ENCODE measurements at regions not wholly inside any gene's neighbourhood (a gene's known extent, or its start where the extent isn't known, plus 50 kb on each side); places are given as distances from the start of the nearest gene placed in this dataset.

DNA sequence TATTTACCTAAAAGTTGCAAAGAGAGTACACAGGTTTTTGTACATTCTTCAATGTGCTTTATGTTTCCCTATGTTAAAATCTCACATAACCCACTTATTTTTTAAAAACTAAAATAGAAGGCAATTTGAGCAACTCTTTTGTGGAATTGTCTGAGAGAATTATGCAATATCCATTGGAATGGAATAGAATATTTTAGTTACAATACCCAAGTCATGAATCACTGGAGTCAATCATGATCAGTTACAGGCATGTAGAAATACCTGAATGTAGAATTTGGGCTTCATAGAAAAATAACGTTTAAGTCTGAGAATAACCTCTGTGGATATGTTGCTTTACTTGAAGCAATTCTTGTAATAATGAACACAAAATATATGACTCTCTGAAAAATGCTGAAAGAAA is 143.3 kb downstream of the FGF10 start:
- no peak for DNase-seq (ENCODE audit: extremely low read depth in 1 of 4, low spot score in 3 of 4)
- CTCF ChIA-PET (ENCODE audit: low intra/inter-chr PET ratio) = no interaction called here
- no peak overlapping the region for H3K9ac ChIP-seq (ENCODE audit: insufficient read depth in 1 of 2, low read depth in 2 of 2, low read length in 2 of 2)
- no peak for TF ChIP-seq KLF10 (CRISPR knock-in tag; IDR thresholded peaks at IDR 0.05)
- no peak for TF ChIP-seq SREBF1 (IDR thresholded peaks at IDR 0.05; ENCODE audit: borderline replicate concordance, low read depth, low read length)
- TF ChIP-seq PHTF2 (CRISPR knock-in tag; IDR thresholded peaks at IDR 0.05) = no peak
- TF ChIP-seq HDAC8 (tag; IDR thresholded peaks at IDR 0.05) = no peak
- TF ChIP-seq SIN3A (IDR thresholded peaks at IDR 0.05; ENCODE audit: borderline replicate concordance in 2 of 2, control insufficient read depth in 1 of 2, low read depth in 2 of 2, low read length in 2 of 2) = no peak
- no peak for TF ChIP-seq EHMT2 (IDR thresholded peaks at IDR 0.05)
- no peak for TF ChIP-seq ZFP1 (CRISPR knock-in tag; IDR thresholded peaks at IDR 0.05)
- TF ChIP-seq TBP (optimal IDR thresholded peaks at IDR 0.05; ENCODE audit: low read depth, low read length) = no peak
- no peaks in the 10 kb centered on the region for H3K9me1 ChIP-seq (ENCODE audit: control insufficient read depth, insufficient read depth, low read length)
- ATAC-seq = no peak
- no peak overlapping the region for H3K4me2 ChIP-seq (ENCODE audit: insufficient read depth, low read length)
- H3K4me3 ChIP-seq = no peak overlapping the region
- H3K79me2 ChIP-seq (ENCODE audit: control insufficient read depth, insufficient read depth, low read length) = no peaks in the 10 kb centered on the region
- FAIRE-seq = no peak
- no peaks in the 10 kb centered on the region for H3K36me3 ChIP-seq (ENCODE audit: control insufficient read depth, insufficient read depth, low read length)
- POLR2A ChIA-PET = no interaction called here
- WGBS (ENCODE audit: insufficient coverage, low coverage, missing lambda C conversion rate) = 0% methylated on average over 1 of the region's 1 CpG
- H3K4me1 ChIP-seq (replicated peaks in 1 of 2; ENCODE audit: control insufficient read depth in 2 of 2, insufficient read depth in 2 of 2, low read length in 2 of 2) = no peaks in the 10 kb centered on the region
- H3K9me3 ChIP-seq (replicated peaks; ENCODE audit: control insufficient read depth, insufficient read depth, low read depth, low read length) = no peaks in the 10 kb centered on the region
- H2AFZ ChIP-seq (ENCODE audit: low read depth, low read length) = no peak overlapping the region
- no TSS peak for BruUV-seq (replicated peaks)
- H3K27ac ChIP-seq (ENCODE audit: extremely low read depth, low read depth, low read length) = no peak overlapping the region
- H4K20me1 ChIP-seq (replicated peaks; ENCODE audit: control insufficient read depth, insufficient read depth, low read length) = no peaks in the 10 kb centered on the region
- in situ Hi-C loops (cut with MboI) (no loop called here), intact Hi-C loops (cut with micrococcal nuclease) (no loop called here)
- H3K27me3 ChIP-seq (ENCODE audit: control insufficient read depth in 2 of 2, insufficient read depth in 2 of 2, low read length in 2 of 2) = no peaks in the 10 kb centered on the region

DNA sequence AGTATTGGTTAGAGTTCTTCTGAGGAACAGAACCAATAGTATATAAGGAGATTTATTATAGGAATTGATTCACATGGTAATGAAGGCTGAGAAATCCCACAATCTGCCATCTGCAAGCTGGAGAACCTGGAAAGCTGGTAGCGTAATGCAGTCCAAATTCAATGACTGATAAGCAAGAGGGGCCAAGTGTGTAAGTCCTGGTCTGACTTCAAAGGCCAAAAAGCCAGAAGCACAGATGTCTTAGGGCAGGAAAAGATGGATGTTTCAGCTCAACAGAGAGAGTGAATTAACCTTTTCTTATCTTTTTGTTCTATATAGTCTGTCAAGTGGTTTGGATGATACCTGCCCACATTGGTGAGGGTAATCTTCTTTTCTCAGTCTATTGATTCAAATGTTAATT is 146.4 kb downstream of the FGF10 start:
- intact Hi-C loops (cut with micrococcal nuclease) = no loop called here
- Histone ChIP-seq H3K9me3 (replicated peaks; ENCODE audit: control insufficient read depth, insufficient read depth, low read depth, low read length) (no peaks in the 10 kb centered on the region), H3K4me2 (ENCODE audit: insufficient read depth, low read length) (no peak overlapping the region), H3K79me2 (ENCODE audit: control insufficient read depth, insufficient read depth, low read length) (no peaks in the 10 kb centered on the region), H3K4me1 (replicated peaks in 1 of 2; ENCODE audit: control insufficient read depth in 2 of 2, insufficient read depth in 2 of 2, low read length in 2 of 2) (no peaks in the 10 kb centered on the region), H3K9me1 (ENCODE audit: control insufficient read depth, insufficient read depth, low read length) (no peaks in the 10 kb centered on the region), H3K9ac (ENCODE audit: insufficient read depth in 1 of 2, low read depth in 2 of 2, low read length in 2 of 2) (no peak overlapping the region), H3K36me3 (ENCODE audit: control insufficient read depth, insufficient read depth, low read length) (no peaks in the 10 kb centered on the region), H4K20me1 (replicated peaks; ENCODE audit: control insufficient read depth, insufficient read depth, low read length) (no peaks in the 10 kb centered on the region), H2AFZ (ENCODE audit: low read depth, low read length) (no peak overlapping the region), H3K27me3 (ENCODE audit: control insufficient read depth in 2 of 2, insufficient read depth in 2 of 2, low read length in 2 of 2) (no peaks in the 10 kb centered on the region), H3K4me3 (no peak overlapping the region), H3K27ac (ENCODE audit: extremely low read depth, low read depth, low read length) (no peak overlapping the region)
- WGBS (ENCODE audit: insufficient coverage, low coverage, missing lambda C conversion rate) = 0% methylated on average over 1 of the region's 1 CpG
- no peak for FAIRE-seq
- no peak for ATAC-seq
- no peak for DNase-seq (ENCODE audit: extremely low read depth in 1 of 4, low spot score in 3 of 4)
- in situ Hi-C loops (cut with MboI) = no loop called here
- TF ChIP-seq ZNF121 (CRISPR knock-in tag; conservative IDR thresholded peaks at IDR 0.05) (no peak), PTBP1 (IDR thresholded peaks at IDR 0.05; ENCODE audit: low read depth, low read length) (no peak), NR2C2 (CRISPR knock-in tag; IDR thresholded peaks at IDR 0.05) (no peak), NR2C2 (tag; IDR thresholded peaks at IDR 0.05) (no peak), SUPT5H (IDR thresholded peaks at IDR 0.05) (no peak), TEAD2 (tag; IDR thresholded peaks at IDR 0.05) (no peak), ZKSCAN3 (CRISPR knock-in tag; IDR thresholded peaks at IDR 0.05) (no peak), ZNF583 (CRISPR knock-in tag; IDR thresholded peaks at IDR 0.05) (no peak)
- TF ChIP-seq, protein P1, sequence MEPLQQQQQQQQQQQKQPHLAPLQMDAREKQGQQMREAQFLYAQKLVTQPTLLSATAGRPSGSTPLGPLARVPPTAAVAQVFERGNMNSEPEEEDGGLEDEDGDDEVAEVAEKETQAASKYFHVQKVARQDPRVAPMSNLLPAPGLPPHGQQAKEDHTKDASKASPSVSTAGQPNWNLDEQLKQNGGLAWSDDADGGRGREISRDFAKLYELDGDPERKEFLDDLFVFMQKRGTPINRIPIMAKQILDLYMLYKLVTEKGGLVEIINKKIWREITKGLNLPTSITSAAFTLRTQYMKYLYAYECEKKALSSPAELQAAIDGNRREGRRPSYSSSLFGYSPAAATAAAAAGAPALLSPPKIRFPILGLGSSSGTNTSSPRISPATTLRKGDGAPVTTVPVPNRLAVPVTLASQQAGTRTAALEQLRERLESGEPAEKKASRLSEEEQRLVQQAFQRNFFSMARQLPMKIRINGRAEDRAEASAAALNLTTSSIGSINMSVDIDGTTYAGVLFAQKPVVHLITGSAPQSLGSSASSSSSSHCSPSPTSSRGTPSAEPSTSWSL (CRISPR knock-in tag; IDR thresholded peaks at IDR 0.05; ENCODE audit: borderline replicate concordance) = no peak
- BruUV-seq (replicated peaks) = no TSS peak
- POLR2A ChIA-PET = no interaction called here
- CTCF ChIA-PET (ENCODE audit: low intra/inter-chr PET ratio) = no interaction called here
